Mesothelial cell of epicardium (in vitro differentiated cells): ENCODE measurements at regions not wholly inside any gene's neighbourhood (a gene's known extent, or its start where the extent isn't known, plus 50 kb on each side); places are given as distances from the start of the nearest gene placed in this dataset.
"Not testable (repeated sequence)": the region's sequence is repeated elsewhere in the genome, so short reads cannot be mapped to it uniquely, and the experiment has no call there.

Source experiments
- DNase-seq, 2 experiments: peaks; one replicate each; pipeline ENCODE4 v3.0.0; 2021; ENCODE audit warnings: low spot score in 2 of 2; ENCODE audit not compliant: unreplicated experiment in 2 of 2
- H3K27ac Mint-ChIP-seq: 2 replicates; pipeline ENCODE4 v1.8.0; 2021; ENCODE audit warnings: mixed read lengths
- H3K27me3 Mint-ChIP-seq: 2 replicates; pipeline ENCODE4 v1.8.0; 2021; ENCODE audit warnings: low read depth, mixed read lengths
- H3K36me3 Mint-ChIP-seq: 2 replicates; pipeline ENCODE4 v1.8.0; 2021; ENCODE audit warnings: mixed read lengths
- H3K4me1 Mint-ChIP-seq: 2 replicates; pipeline ENCODE4 v1.8.0; 2021; ENCODE audit warnings: mixed read lengths
- H3K4me3 Mint-ChIP-seq: 2 replicates; pipeline ENCODE4 v1.8.0; 2021; ENCODE audit warnings: mild to moderate bottlenecking, moderate library complexity, mixed read lengths
- H3K9me3 Mint-ChIP-seq: 2 replicates; pipeline ENCODE4 v1.8.0; 2021; ENCODE audit warnings: mixed read lengths
- CTCF ChIP-seq: fragments of 200-600 bp; sonication (generic); IDR thresholded peaks from one replicate; pipeline ENCODE4 v1.5.0; 2021; ENCODE audit warnings: antibody characterized with exemption; ENCODE audit not compliant: unreplicated experiment

- Mint-ChIP-seq H3K4me3 (no peak overlapping the region), H3K36me3 (no peaks in the 10 kb centered on the region), H3K27me3 (peaks cover 6% of the 10 kb centered on the region), H3K9me3 (peaks cover 4% of the 10 kb centered on the region), H3K4me1 (no peaks in the 10 kb centered on the region), H3K27ac (no peak overlapping the region)
- no peak for DNase-seq
- TF ChIP-seq CTCF = no peak
Measured at GRCh38 chr6:137552809-137553208, 58.6 kb upstream of the OLIG3 start.

DNA sequence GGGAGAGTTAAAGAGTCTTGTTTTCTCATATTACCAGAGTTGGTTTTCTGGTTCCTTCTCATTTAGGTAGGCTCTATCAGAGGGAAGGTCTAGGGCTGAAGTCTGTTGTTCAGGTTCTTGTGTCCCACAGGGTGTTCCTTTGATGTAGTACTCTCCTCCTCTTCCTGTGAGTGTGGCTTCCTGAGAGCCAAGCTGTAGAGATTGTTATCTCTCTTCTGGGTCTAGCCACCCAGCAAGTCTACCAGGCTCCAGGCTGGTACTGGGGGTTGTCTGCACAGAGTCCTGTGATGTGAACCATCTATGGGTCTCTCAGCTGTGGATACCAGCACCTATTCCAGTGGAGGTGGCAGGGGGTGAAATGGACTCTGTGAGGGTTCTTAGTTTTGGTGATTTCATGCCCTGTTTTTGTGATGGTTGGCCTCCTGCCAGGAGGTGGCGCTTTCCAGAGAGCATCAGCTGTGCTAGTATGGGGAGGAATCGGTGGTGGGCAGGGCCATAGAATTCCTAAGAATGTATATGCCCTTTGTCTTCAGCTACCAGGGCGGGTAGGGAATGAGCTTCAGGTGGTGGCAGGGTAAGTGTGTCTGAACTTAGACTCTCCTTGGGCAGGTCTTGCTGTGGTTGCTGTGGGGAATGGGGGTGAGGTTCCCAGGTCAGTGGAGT, 65.5 kb upstream of the OLIG3 start:
- H3K4me1 Mint-ChIP-seq, DNase-seq, H3K27ac Mint-ChIP-seq, H3K36me3 Mint-ChIP-seq, H3K27me3 Mint-ChIP-seq, H3K4me3 Mint-ChIP-seq: not testable (repeated sequence)
- peaks cover 23% of the 10 kb centered on the region for H3K9me3 Mint-ChIP-seq

- no peak for DNase-seq
- peaks cover 7% of the 10 kb centered on the region for H3K27me3 Mint-ChIP-seq
- peaks cover 22% of the 10 kb centered on the region for H3K9me3 Mint-ChIP-seq
- H3K36me3 Mint-ChIP-seq = no peaks in the 10 kb centered on the region
- no peak overlapping the region for H3K27ac Mint-ChIP-seq
- no peaks in the 10 kb centered on the region for H3K4me1 Mint-ChIP-seq
- no peak for TF ChIP-seq CTCF
- no peak overlapping the region for H3K4me3 Mint-ChIP-seq
Measured at GRCh38 chr6:137560184-137560563, 66.0 kb upstream of the OLIG3 start.

DNA sequence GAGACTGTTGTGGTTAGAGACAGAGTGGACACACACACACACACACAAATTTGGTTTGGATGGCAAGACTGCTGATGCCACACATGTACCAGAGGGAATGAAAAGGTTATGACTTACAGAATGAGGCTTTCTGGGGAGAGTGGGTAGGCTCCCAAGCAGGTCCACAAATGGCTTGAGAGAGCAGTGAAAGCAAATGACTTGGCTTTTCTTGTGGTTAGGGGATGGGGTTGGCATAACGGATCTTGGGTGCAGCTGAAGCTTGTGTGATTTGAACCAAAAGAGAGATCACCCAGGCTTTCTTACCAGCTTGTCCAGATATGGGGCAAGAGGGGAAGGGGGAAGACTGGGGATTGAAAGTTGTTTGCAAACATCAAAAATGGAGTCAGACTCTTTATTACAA, 73.9 kb upstream of the OLIG3 start:
- H3K9me3 Mint-ChIP-seq = peaks cover 4% of the 10 kb centered on the region
- TF ChIP-seq CTCF = no peak
- DNase-seq = no peak
- peaks cover 17% of the 10 kb centered on the region for H3K27me3 Mint-ChIP-seq
- H3K4me3 Mint-ChIP-seq = no peak overlapping the region
- H3K36me3 Mint-ChIP-seq = no peaks in the 10 kb centered on the region
- H3K4me1 Mint-ChIP-seq = peaks cover 7% of the 10 kb centered on the region
- no peak overlapping the region for H3K27ac Mint-ChIP-seq

GRCh38 chr6:137570393-137570792, 76.2 kb upstream of the OLIG3 start:
- peaks cover 7% of the 10 kb centered on the region for H3K4me1 Mint-ChIP-seq
- no peak for DNase-seq
- no peaks in the 10 kb centered on the region for H3K36me3 Mint-ChIP-seq
- H3K27me3 Mint-ChIP-seq = peaks cover 36% of the 10 kb centered on the region
- no peak for TF ChIP-seq CTCF
- H3K9me3 Mint-ChIP-seq = no peaks in the 10 kb centered on the region
- H3K27ac Mint-ChIP-seq = no peak overlapping the region
- no peak overlapping the region for H3K4me3 Mint-ChIP-seq

GRCh38 chr6:137571854-137572253, 77.7 kb upstream of the OLIG3 start:
- Mint-ChIP-seq H3K4me3 (no peak overlapping the region), H3K27ac (no peak overlapping the region), H3K9me3 (no peaks in the 10 kb centered on the region), H3K27me3 (peaks cover 40% of the 10 kb centered on the region), H3K36me3 (no peaks in the 10 kb centered on the region), H3K4me1 (peaks cover 7% of the 10 kb centered on the region)
- DNase-seq = no peak
- TF ChIP-seq CTCF = peak; percentile 73
